ENCODE measurements at regions not wholly inside any gene's neighbourhood (a gene's known extent, or its start where the extent isn't known, plus 50 kb on each side); places are given as distances from the start of the nearest gene placed in this dataset.

DNA sequence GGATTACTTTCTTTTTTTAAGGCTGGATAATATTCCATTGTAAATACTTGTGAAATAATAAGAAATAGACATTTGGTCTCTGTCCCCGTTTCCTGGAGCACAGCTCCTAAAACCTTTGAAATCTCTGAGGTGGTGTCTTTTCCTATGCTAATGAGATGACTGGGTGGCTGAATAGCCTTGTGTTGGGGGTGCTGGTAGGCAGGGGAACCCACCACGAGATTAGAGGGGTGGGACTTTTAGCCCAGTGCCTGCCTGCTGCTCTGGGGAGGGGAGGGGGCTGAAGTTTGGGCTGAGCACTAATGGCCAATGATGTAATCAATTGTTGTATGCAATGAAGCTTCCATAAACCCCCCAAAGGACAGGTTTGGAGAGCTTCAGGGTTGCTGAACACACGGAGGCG is 175.7 kb downstream of the FGF9 start:
- POLR2A ChIA-PET (ENCODE audit: partially characterized antibody), result interaction anchor here (0.6 kb wide), 1 partner anchor 19 kb away, joined by 3 read pairs; no protein-coding TSS in a partner anchor
- CTCF ChIA-PET (ENCODE audit: partially characterized antibody), result interaction anchor here (0.6 to 1.6 kb wide), 7 partner anchors 9 to 208 kb away, joined by 3 to 6 read pairs (median 4); no protein-coding TSS in a partner anchor

More for the DNA sequence above, 175.7 kb downstream of the FGF9 start:
- H3K9ac ChIP-seq (replicated peaks in 1 of 4; ENCODE audit: extremely low read depth in 1 of 4, low read depth in 3 of 4, low read length in 3 of 4), result no peak overlapping the region
- H2AFZ ChIP-seq (ENCODE audit: low read length), result no peak overlapping the region; the same call in 1 of the 2 replicates
- H2BK120ac ChIP-seq (replicated peaks; ENCODE audit: low read depth, low read length), result no peak overlapping the region
- no peaks in the 10 kb centered on the region; a peak in 1 of 7 replicates for H3K27me3 ChIP-seq (replicated peaks in 1 of 4; ENCODE audit: control insufficient read depth in 3 of 4, extremely low read depth in 1 of 4, insufficient read depth in 3 of 4, low read length in 3 of 4)
- H3K79me2 ChIP-seq (ENCODE audit: control insufficient read depth in 1 of 2, insufficient read depth in 2 of 2, low read length in 2 of 2), result no peaks in the 10 kb centered on the region
- H3K4me3 ChIP-seq (ENCODE audit: extremely low read depth in 1 of 4, insufficient read depth in 2 of 4, low read depth in 3 of 4, low read length in 4 of 4), result peak overlapping the region in 1 of 4 experiments; percentile 30; a peak in 1 of 8 replicates
- no peak overlapping the region for H3K4ac ChIP-seq (replicated peaks; ENCODE audit: insufficient read length, low read depth, low read length)
- H3K14ac ChIP-seq (ENCODE audit: insufficient read length), result no peak overlapping the region
- no peak overlapping the region for H2BK15ac ChIP-seq (ENCODE audit: low read length)
- H2BK12ac ChIP-seq (ENCODE audit: low read depth, low read length), result no peak overlapping the region
- no peak overlapping the region for H3K23ac ChIP-seq (ENCODE audit: insufficient read length)
- H4K8ac ChIP-seq (ENCODE audit: extremely low read depth, insufficient read depth, low read length), result no peak overlapping the region
- no peaks in the 10 kb centered on the region for H4K20me1 ChIP-seq (replicated peaks in 1 of 2; ENCODE audit: control insufficient read depth in 1 of 2, insufficient read depth in 2 of 2, low read length in 2 of 2)
- WGBS, 2 experiments (ENCODE audit: extremely low coverage in 1 of 2, insufficient coverage in 1 of 2, insufficient read length in 1 of 2, insufficient replicate concordance in 2 of 2, low coverage in 1 of 2, low lambda C conversion rate in 2 of 2, missing lambda C conversion rate in 1 of 2), result 53% methylated on average over 4 of the region's 4 CpGs; no CpG with 5 or more reads in 1 of the 2 experiments
- H2BK5ac ChIP-seq (ENCODE audit: low read depth, low read length), result no peak overlapping the region
- no peak overlapping the region for H3K56ac ChIP-seq (replicated peaks; ENCODE audit: insufficient read length, low read depth, low read length)
- FAIRE-seq (no peak), DNase-seq (ENCODE audit: low read depth in 1 of 2, low spot score in 2 of 2) (peak in 1 of 2 experiments; percentile 48)
- no peak overlapping the region for H3K18ac ChIP-seq (ENCODE audit: extremely low read depth, low read length)
- H3K36me3 ChIP-seq (ENCODE audit: control insufficient read depth in 2 of 4, insufficient read depth in 4 of 4, low read length in 3 of 4), result no peaks in the 10 kb centered on the region
- peak overlapping the region; percentile 95; the same call in 1 of the 2 replicates for H2BK20ac ChIP-seq (ENCODE audit: low read length)
- H4K5ac ChIP-seq (ENCODE audit: insufficient read length, low read depth, low read length), result peak overlapping the region; percentile 12
- peaks cover 0 to 6% (median 5%) of the 10 kb centered on the region in 4 experiments; a peak in 5 of 7 replicates for H3K4me1 ChIP-seq (replicated peaks in 1 of 4; ENCODE audit: control insufficient read depth in 3 of 4, insufficient read depth in 4 of 4, low read length in 3 of 4)
- H3K27ac ChIP-seq (ENCODE audit: low read depth, low read length), result no peak overlapping the region
- H4K91ac ChIP-seq (replicated peaks; ENCODE audit: insufficient read length, low read length), result no peak overlapping the region
- H3K23me2 ChIP-seq (ENCODE audit: low read depth, low read length), result no peaks in the 10 kb centered on the region
- H2AK5ac ChIP-seq (ENCODE audit: low read depth, low read length), result no peak overlapping the region
- H3K79me1 ChIP-seq (ENCODE audit: low read depth, low read length), result no peaks in the 10 kb centered on the region
- no peaks in the 10 kb centered on the region; a peak in 1 of 4 replicates for H3K9me3 ChIP-seq (ENCODE audit: insufficient read depth in 2 of 2, low read depth in 1 of 2, low read length in 1 of 2)
- peak overlapping the region; percentile 19 to 49; a peak in 3 of 4 replicates for H3K4me2 ChIP-seq (ENCODE audit: insufficient read depth in 1 of 2, low read depth in 2 of 2, low read length in 2 of 2)
